CD14-positive monocyte (primary cell): ENCODE measurements at regions not wholly inside any gene's neighbourhood (a gene's known extent, or its start where the extent isn't known, plus 50 kb on each side); places are given as distances from the start of the nearest gene placed in this dataset.

Source experiments
- DNase-seq, 3 donors: peaks; one replicate each; pipeline ENCODE4 v3.0.0-alpha.2; 2011 to 2022
- H2AFZ ChIP-seq: 2 replicates; pipeline ENCODE4 v1.6.0; 2012; ENCODE audit warnings: mild to moderate bottlenecking, low read depth, low read length, inconsistent platforms; ENCODE audit not compliant: insufficient read depth, poor library complexity, severe bottlenecking
- H3K27ac ChIP-seq, 2 donors: 1 replicate in 1 of 2; 2 replicates in 1 of 2; pipeline ENCODE4 v1.5.1; 2012 to 2013; ENCODE audit warnings: low read length in 2 of 2, control low read depth in 1 of 2, inconsistent platforms in 1 of 2, low read depth in 1 of 2, mild to moderate bottlenecking in 1 of 2
- H3K27me3 ChIP-seq, 2 donors: one replicate each; pipeline versions ENCODE4 v1.6.0 to v1.6.1; 2011 to 2013; ENCODE audit warnings: low read length in 2 of 2; ENCODE audit not compliant: control insufficient read depth in 2 of 2, insufficient read depth in 2 of 2
- H3K36me3 ChIP-seq, 2 donors: replicated peaks in 1 of 2; 1 replicate in 1 of 2; 2 replicates in 1 of 2; pipeline versions ENCODE4 v1.5.1 to v1.6.1; 2012 to 2013; ENCODE audit warnings: low read length in 2 of 2, control low read depth in 1 of 2, inconsistent platforms in 1 of 2, mild to moderate bottlenecking in 1 of 2; ENCODE audit not compliant: insufficient read depth in 2 of 2, control insufficient read depth in 1 of 2
- H3K4me1 ChIP-seq, 2 donors: 1 replicate in 1 of 2; 2 replicates in 1 of 2; pipeline versions ENCODE4 v1.5.1 to v1.6.1; 2012 to 2013; ENCODE audit warnings: low read length in 2 of 2, control low read depth in 1 of 2, inconsistent platforms in 1 of 2, mild to moderate bottlenecking in 1 of 2, moderate library complexity in 1 of 2; ENCODE audit not compliant: insufficient read depth in 2 of 2, control insufficient read depth in 1 of 2
- H3K4me2 ChIP-seq: replicated peaks from 2 replicates; pipeline ENCODE3; 2012; ENCODE audit warnings: low read length, moderate library complexity, mild to moderate bottlenecking; ENCODE audit not compliant: poor library complexity, severe bottlenecking; ENCODE audit errors: extremely low read depth
- H3K4me3 ChIP-seq, 3 experiments: fragments of 200-600 bp in 1 of 3; sonication (generic) in 1 of 3; replicated peaks in 1 of 3; 1 replicate in 2 of 3; 2 replicates in 1 of 3; pipeline ENCODE4 v1.5.1; 2011 to 2013; ENCODE audit warnings: low read length in 3 of 3, mild to moderate bottlenecking in 3 of 3, control low read depth in 2 of 3, low read depth in 2 of 3, inconsistent platforms in 1 of 3, moderate library complexity in 1 of 3
- H3K79me2 ChIP-seq: 2 replicates; pipeline ENCODE4 v1.6.0; 2012; ENCODE audit warnings: mild to moderate bottlenecking, control low read depth, inconsistent platforms, low read length, moderate library complexity; ENCODE audit not compliant: insufficient read depth
- H3K9ac ChIP-seq: 2 replicates; pipeline ENCODE4 v1.6.0; 2017; ENCODE audit warnings: low read length, mild to moderate bottlenecking; ENCODE audit not compliant: insufficient read depth, poor library complexity, severe bottlenecking
- H3K9me3 ChIP-seq, 2 donors: replicated peaks in 1 of 2; 1 replicate in 1 of 2; 2 replicates in 1 of 2; pipeline versions ENCODE4 v1.5.1 to v1.6.1; 2012 to 2013; ENCODE audit warnings: low read length in 2 of 2, control low read depth in 1 of 2; ENCODE audit not compliant: control insufficient read depth in 1 of 2, insufficient read depth in 1 of 2
- H4K20me1 ChIP-seq: 2 replicates; pipeline ENCODE4 v1.6.0; 2012; ENCODE audit warnings: mild to moderate bottlenecking, low read length, control low read depth, moderate library complexity; ENCODE audit not compliant: insufficient read depth
- H3K27ac Mint-ChIP-seq, 7 donors: one replicate each; pipeline ENCODE4 v1.8.0; 2020; ENCODE audit warnings: mild to moderate bottlenecking in 7 of 7, mixed read lengths in 7 of 7, moderate library complexity in 6 of 7, inconsistent platforms in 2 of 7
- H3K27me3 Mint-ChIP-seq, 3 donors: one replicate each; pipeline ENCODE4 v1.8.0; 2021 to 2022; ENCODE audit warnings: low read depth in 3 of 3, mild to moderate bottlenecking in 3 of 3, mixed read lengths in 3 of 3, moderate library complexity in 3 of 3, inconsistent platforms in 1 of 3
- H3K36me3 Mint-ChIP-seq, 2 donors: one replicate each; pipeline ENCODE4 v1.8.0; 2020; ENCODE audit warnings: mixed read lengths in 2 of 2, inconsistent platforms in 1 of 2, mild to moderate bottlenecking in 1 of 2
- H3K4me1 Mint-ChIP-seq: one replicate; pipeline ENCODE4 v1.8.0; 2020; ENCODE audit warnings: mild to moderate bottlenecking, mixed read lengths
- H3K4me3 Mint-ChIP-seq, 2 donors: one replicate each; pipeline ENCODE4 v1.8.0; 2020; ENCODE audit warnings: mild to moderate bottlenecking in 2 of 2, mixed read lengths in 2 of 2, moderate library complexity in 1 of 2
- H3K9me3 Mint-ChIP-seq, 7 donors: one replicate each; pipeline ENCODE4 v1.8.0; 2020 to 2022; ENCODE audit warnings: mixed read lengths in 7 of 7, mild to moderate bottlenecking in 6 of 7, moderate library complexity in 6 of 7, inconsistent platforms in 2 of 7
- WGBS: methylation state at CpG from one replicate; pipeline ENCODE4 v1.1.5; 2013; ENCODE audit warnings: missing lambda C conversion rate; ENCODE audit not compliant: insufficient coverage; 5-methylcytosine and 5-hydroxymethylcytosine counted together
- intact Hi-C, 2 donors: fragments of 100-400 bp; cut with micrococcal nuclease; formaldehyde crosslinking; loops; one replicate each; pipeline versions ENCODE4 v1.15.0 to v1.15.1; 2023
- TF ChIP-seq, protein P1 (sequence below): fragments of 200-600 bp; IDR thresholded peaks from one replicate; pipeline ENCODE4 v1.8.0; 2022; ENCODE audit warnings: antibody characterized with exemption, mild to moderate bottlenecking

GRCh38 chr10:121099592-121099991 lies 248.4 kb downstream of the WDR11 start:
- DNase-seq: no peak
- H3K9ac ChIP-seq: no peak overlapping the region
- intact Hi-C loops: no loop called here
- TF ChIP-seq, protein P1, sequence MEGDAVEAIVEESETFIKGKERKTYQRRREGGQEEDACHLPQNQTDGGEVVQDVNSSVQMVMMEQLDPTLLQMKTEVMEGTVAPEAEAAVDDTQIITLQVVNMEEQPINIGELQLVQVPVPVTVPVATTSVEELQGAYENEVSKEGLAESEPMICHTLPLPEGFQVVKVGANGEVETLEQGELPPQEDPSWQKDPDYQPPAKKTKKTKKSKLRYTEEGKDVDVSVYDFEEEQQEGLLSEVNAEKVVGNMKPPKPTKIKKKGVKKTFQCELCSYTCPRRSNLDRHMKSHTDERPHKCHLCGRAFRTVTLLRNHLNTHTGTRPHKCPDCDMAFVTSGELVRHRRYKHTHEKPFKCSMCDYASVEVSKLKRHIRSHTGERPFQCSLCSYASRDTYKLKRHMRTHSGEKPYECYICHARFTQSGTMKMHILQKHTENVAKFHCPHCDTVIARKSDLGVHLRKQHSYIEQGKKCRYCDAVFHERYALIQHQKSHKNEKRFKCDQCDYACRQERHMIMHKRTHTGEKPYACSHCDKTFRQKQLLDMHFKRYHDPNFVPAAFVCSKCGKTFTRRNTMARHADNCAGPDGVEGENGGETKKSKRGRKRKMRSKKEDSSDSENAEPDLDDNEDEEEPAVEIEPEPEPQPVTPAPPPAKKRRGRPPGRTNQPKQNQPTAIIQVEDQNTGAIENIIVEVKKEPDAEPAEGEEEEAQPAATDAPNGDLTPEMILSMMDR: no peak
- no peak overlapping the region for H3K4me2 ChIP-seq
- Mint-ChIP-seq H3K36me3 (no peaks in the 10 kb centered on the region), H3K9me3 (peaks cover 0 to 8% (median 4%) of the 10 kb centered on the region in 7 donors), H3K4me1 (no peaks in the 10 kb centered on the region), H3K27me3 (peaks cover 0 to 9% (median 3%) of the 10 kb centered on the region in 3 donors), H3K27ac (no peak overlapping the region), H3K4me3 (no peak overlapping the region)
- H2AFZ ChIP-seq: no peak overlapping the region
- H3K9me3 ChIP-seq: no peaks in the 10 kb centered on the region
- H3K36me3 ChIP-seq: no peaks in the 10 kb centered on the region
- H3K4me3 ChIP-seq: no peak overlapping the region
- H3K4me1 ChIP-seq: no peaks in the 10 kb centered on the region
- H3K79me2 ChIP-seq: no peaks in the 10 kb centered on the region
- H3K27ac ChIP-seq: no peak overlapping the region
- H3K27me3 ChIP-seq: peaks cover 0 to 2% of the 10 kb centered on the region in 2 donors
- H4K20me1 ChIP-seq: no peaks in the 10 kb centered on the region

DNA sequence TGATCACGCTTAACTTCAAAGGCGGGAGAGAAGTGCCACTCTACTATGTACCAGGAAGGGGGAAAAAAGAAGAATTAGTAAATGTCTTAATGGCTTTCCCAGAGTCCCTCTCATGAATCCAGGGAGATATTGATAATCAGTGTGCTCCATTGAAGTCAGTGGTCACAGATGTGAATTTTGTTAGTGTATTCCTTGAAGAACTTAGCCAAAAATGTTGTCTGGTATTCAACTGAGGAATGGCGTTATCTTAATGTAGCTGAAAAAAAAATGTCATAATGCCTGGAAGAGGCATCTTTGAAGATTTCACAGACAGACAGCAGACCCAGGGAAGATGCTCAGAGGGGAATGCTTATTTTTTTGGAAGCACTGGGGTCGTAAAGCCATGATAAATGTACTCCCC lies 250.4 kb downstream of the WDR11 start:
- H3K9me3 Mint-ChIP-seq: peaks cover 0 to 5% (median 3%) of the 10 kb centered on the region in 7 donors
- WGBS: 100% methylated on average over 1 of the region's 4 CpGs
- Histone ChIP-seq H3K79me2 (no peaks in the 10 kb centered on the region), H3K4me2 (no peak overlapping the region), H3K9me3 (no peaks in the 10 kb centered on the region), H3K36me3 (no peaks in the 10 kb centered on the region), H4K20me1 (no peaks in the 10 kb centered on the region), H3K27me3 (peaks cover 0 to 2% of the 10 kb centered on the region in 2 donors), H3K27ac (no peak overlapping the region), H3K4me3 (no peak overlapping the region), H3K9ac (no peak overlapping the region), H3K4me1 (no peaks in the 10 kb centered on the region), H2AFZ (no peak overlapping the region)
- H3K27ac Mint-ChIP-seq: no peak overlapping the region
- no peak for DNase-seq
- TF ChIP-seq, protein P1: no peak
- no peaks in the 10 kb centered on the region for H3K36me3 Mint-ChIP-seq
- no peak overlapping the region for H3K4me3 Mint-ChIP-seq
- H3K27me3 Mint-ChIP-seq: peaks cover 0 to 10% (median 5%) of the 10 kb centered on the region in 3 donors
- intact Hi-C loops: no loop called here
- no peaks in the 10 kb centered on the region for H3K4me1 Mint-ChIP-seq
